Head of caudate nucleus (tissue), 42 donors: ENCODE measurements at regions not wholly inside any gene's neighbourhood (a gene's known extent, or its start where the extent isn't known, plus 50 kb on each side); places are given as distances from the start of the nearest gene placed in this dataset.
A peak's percentile ranks its signal among the peaks of the same experiment; 100 is the strongest.

Experiments used
- DNase-seq, 42 donors: peaks; one replicate each; pipeline versions ENCODE4 v3.0.0 to v3.0.0-alpha.2; 2020 to 2021; ENCODE audit warnings: mixed read lengths in 7 of 42
- intact Hi-C: fragments of 100-400 bp; cut with DNase I; formaldehyde crosslinking; loops from one replicate; pipeline ENCODE4 v1.15.0; 2022

DNA sequence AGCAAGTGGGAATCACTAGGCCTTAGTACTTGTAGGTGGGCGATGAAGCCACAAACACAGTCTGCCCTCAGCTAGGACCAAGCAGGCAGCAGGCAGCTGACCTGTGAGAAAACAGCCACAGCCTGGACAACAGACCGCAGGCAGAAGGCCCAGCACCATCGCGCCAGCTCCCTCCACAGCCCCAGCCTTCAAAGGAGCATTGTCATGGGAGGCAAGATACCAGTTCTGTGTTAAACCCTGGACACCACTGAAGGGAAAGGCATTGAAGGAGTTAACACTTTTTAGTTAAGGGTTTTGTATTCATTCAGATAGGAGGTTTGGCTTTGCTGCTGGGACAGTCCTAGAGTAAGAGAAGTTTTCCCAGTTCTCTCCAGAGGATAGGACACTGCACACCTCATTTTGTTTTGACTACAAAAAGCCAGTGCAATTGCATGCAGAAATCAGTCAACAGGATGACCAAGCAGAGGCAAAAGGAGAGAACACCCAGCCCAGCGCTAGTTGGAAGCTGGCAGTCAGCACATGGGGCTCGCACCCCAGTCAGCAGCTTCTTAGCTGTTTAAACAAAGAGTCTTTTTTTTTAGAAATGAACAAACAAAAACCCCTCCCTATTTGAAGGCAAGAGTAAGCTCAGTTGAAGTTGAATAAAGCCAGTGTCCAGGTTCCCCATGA, 286.1 kb upstream of the TPM1 start:
- DNase-seq = peak in 35 of 42 donors; percentile 26 to 77 (median 57)
- intact Hi-C loops = no loop called here

DNA sequence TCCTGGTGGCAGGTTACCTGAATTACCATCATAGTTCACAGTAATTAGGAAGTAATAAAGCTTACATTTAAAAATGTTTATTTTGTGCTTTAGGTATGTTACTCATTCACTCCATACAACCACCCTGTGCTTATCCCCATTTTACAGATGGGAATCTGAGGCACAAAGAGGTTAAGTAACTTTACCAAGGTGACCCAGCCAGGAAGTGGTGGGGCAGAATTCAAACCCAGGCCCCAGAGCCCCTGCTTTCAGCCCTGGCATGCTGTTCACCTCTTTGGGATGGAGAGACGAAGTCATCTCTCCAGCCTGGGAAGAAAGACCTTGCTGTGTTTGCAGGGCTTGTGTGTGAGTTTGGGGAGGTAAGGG, 285.6 kb upstream of the TPM1 start:
- no peak for DNase-seq
- intact Hi-C loops = no loop called here

DNA sequence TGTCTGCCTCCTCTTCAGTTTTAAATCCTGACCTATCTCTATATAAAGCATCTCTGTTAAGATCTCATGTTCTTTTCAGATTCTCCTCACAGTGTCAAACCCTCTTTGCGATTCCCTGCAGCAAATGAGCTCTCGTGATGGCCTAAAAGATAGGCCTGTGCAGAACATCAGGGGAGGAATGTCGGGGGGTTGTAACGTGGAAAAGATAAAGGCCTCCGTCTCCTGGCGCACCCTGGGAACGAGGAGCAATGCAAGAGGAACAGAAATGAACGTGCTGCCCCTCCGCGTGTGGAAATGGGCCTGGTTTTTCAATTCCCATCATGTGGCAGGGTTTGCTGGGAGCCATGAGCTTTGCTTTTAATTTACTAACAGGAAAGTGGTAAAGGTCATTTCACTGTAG, 285.0 kb upstream of the TPM1 start:
- intact Hi-C loops = no loop called here
- peak in 3 of 42 donors; percentile 11 to 61 (median 26) for DNase-seq

DNA sequence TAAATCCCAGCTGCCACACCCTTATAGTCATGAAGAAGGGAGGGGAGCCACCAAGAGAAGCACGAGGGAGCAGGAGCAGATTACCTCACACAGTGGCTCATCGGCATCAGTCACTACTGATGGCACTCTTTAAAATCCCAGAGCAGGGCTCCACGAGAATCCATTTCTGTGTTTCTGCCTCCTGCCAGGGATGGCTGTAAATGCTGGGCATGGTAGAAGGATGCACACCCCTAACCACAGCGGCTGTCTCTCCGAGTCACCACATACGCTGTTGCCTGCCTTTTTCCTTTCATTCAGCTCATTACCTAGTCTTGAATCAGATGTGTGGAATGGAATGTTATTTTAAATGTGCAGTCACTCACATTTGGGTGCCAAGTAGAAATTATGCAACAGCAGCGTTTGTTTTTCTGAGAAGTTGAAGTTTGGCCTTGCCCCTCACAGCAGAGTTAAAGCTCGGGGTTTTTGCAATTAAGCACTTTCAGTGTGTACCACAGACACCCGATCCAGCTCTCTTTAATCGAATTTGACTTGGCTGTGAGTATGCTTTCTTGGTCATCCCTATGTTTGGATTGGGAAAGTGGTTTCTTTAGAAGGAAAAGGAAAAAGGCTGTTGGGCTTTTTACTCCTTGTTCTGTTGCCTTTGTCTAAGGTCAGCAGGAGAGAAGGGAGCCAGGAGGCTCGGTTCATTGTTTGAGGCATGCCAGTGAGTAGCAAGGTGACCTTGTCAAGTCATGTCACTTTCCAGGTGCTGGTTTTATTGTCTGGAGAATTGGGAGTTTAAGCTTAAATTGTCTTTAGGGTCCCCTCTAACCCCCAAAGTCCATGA, 284.2 kb upstream of the TPM1 start:
- peak in 27 of 42 donors; percentile 31 to 77 (median 52) for DNase-seq
- intact Hi-C loops = no loop called here

DNA sequence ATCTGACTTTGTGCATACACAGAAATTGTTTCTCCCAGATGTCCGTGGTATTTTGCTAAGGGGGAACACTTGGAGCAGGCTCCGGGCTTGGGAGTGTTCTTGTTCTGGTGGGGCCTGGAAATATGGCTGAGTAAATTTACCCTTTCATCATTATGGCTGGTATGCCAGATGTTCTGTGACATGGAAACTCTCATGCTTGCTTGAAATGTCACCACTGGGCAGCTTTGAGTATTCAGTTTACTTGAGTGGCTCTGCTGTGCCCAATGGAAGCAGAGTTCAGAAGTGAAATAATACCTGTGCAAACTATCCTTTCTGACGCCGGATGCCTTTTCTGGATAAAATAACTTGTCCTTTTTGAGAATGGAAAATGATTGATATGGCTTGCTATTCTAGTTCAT, 283.6 kb upstream of the TPM1 start:
- intact Hi-C loops = no loop called here
- no peak for DNase-seq

DNA sequence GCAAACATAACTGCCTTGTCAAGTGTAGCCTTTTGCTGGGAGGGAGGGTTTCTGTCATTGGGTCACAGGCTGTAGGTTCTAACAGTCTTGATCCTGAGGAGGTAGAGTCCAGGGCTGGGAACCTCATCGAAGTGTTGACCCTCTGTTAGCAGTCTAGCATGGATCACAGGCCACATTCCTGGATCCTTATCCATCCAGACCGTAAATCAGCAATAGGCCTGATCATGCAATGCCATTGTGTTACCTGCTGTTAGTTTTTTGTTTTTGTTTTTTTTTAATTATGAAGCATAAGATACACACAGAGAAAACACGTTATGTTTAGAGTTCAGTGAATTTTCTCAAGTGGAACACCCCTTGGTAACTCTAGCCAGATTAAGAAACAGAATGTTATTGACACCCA, 282.0 kb upstream of the TPM1 start:
- DNase-seq = no peak
- intact Hi-C loops = no loop called here

DNA sequence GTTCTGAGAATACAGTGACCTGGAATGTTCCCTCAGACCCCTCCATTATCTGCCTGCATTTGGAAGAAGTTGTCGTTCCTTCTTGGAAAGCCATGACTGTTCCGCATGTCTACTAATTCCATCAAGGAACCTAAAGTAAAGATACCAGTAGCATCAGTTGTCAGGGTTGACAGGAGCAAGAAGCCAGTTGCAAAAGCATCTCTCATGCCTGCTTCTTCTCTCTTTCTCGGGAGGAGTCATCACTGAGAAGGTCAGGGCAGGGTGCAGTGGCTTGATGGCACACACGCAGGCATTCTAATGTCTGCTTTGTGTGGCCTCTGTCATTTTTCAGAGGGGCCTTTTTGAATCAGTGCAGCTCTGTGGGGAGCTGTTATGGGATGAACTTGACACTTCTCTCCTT, 276.6 kb upstream of the TPM1 start:
- intact Hi-C loops = no loop called here
- DNase-seq = no peak

DNA sequence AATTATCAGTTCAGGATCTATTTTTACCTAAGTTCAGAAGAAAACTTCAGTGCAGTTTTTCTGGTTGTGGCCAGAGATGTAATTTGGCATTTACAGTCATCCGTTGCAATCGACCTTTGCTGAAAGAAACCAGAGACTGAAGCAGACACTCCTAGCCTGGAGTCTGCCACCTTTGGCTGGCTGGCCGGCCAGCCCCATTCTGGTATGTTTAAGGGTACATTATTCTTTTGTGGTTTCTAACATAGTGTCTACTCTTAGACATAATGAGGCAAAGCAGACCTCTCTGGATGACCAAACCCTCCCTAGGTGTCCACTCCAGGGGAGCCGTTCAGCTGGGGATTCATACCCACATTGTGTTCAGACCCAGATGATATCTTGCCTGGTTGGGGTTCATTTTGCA, 275.9 kb upstream of the TPM1 start:
- DNase-seq = no peak
- intact Hi-C loops = no loop called here

DNA sequence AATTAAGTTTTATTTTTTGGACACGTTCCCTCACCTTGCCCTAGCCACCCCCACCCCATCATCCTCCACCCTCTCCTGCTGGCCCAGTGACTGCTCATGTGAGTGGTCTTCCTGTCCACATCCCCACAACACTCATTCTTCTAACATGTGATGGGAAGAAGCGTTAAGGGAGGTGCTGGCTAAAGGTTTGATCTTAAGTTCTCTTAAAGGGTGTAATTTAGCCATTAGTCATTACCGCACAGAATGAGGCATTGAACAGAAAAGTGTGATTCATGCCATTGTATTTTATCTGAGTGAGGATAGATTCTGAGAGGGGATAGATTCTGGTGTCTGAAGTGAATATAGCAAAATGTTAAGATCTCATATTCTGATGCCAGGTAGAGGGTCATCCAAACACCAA, 272.9 kb upstream of the TPM1 start:
- no peak for DNase-seq
- intact Hi-C loops = no loop called here

DNA sequence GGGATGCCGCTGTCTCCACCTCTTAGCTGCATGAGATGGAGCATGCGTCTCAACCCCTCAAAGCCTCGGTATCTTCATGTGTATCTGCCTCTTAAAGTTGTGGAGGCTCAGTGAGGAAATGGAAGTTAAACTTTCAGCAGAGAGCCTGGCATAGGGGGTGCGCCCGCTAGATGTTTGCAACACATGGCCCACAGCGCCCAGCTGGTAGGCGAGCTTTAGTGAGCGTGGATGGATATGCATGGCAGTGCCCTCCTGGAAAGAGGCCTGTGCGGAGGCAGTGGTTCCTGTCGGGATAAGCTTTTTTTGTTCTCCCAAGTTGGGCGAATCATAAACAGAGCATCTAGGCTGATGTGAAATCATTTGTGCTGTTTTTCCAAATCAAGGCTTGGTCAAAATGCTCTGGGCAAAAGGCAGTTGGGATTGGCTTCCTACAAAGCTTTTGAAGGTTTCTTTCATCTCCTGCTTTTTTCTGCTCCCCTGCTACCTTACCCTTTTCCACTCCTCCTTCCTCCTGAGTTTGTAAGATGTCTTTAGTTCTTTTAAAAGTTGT, 272.4 kb upstream of the TPM1 start:
- intact Hi-C loops = no loop called here
- no peak for DNase-seq

DNA sequence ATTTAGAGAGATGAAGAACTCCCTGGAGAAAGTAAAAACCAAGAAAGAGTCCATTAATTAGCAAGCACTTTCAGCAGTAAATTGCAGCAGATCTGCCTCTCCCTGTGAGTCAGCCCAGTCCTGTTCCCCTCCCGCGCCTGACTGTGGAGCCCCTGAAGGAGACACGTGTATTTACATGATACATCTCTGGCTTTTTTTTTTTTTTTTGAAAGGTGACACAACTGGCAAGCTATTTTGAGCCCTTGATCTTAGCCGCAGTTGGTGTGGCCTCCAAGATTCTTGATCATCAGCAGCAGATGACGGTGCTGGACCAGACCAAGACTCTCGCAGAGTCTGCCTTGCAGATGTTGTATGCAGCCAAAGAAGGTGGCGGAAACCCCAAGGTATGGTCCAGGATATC, 271.8 kb upstream of the TPM1 start:
- DNase-seq = peak in 34 of 42 donors; percentile 16 to 84 (median 54)
- intact Hi-C loops = no loop called here

DNA sequence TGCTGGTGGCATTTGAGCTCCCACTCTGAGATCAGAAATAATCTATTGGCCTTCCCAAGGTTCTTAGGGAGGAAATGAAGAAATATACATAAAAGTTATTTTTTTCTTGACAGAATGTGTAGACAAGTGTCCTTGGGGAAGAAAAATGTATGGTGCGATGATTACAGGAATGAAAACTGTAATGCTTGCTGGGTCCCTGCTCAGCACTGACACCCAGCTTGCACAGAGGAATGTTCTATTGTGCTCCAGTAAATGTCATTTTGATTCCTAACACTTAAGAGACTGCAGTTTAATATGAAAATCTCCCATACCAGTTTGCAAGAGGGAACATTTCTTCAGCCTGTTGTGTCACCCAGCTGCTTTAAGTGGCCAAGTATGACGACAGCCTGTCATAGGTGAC, 271.3 kb upstream of the TPM1 start:
- DNase-seq = peak in 3 of 42 donors; percentile 29 to 43 (median 34)
- intact Hi-C loops = no loop called here

DNA sequence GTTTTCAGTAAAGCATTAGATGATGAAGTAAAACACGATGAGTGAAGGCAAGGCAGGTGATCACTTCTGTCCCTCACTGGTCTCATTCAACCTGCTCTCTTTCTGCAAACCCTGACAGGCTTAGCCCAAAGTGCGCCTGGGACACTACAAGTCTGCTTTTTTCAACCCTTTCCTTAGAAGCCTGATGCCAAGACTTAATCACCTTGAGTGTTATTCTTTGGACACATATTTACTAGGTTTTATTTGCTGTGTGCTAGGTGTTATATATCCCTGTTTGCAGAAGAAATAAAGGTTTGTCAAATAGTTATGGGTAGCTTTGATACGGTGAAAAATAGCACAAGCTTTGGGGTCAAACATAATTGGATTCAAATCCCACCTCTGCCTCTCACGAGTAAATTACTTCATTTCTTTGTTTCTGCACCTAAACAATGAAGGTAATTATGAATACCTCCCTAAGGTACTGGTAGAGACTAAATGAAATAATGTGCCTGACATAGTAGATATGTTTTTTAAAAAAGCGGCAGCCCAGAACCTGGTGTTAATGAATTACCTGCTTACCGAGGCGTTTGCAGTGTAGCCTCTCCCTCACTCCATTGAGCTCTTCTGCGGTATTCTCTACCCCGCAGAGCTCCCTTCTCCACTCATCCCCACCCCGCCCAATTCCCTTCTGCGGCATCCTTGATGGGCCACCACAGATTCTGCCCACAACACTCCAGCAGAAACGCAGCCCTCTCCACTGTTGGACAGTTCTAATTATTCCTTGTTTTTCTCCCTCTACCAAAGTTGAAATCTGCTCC, 269.0 kb upstream of the TPM1 start:
- intact Hi-C loops = no loop called here

DNA sequence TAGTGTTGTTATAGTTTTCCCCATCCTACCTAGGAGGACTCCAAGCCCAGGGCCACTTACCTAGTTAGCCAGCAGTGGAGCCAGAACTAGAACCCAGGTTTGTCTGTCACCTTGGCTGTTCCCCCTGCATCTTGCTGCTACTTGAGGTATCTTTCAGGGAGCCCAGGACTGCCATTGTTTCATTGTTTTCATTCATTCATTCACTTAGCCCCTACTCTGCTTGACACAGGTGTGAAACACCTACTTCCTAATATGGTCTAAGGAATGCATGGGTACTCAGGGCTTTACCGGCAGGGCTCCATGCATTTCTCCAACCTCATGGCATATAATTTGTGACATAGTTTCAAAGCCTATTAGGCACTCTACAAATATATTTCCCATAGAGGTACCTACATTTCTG, 266.6 kb upstream of the TPM1 start:
- DNase-seq = no peak
- intact Hi-C loops = no loop called here

More for the DNA sequence above, 269.0 kb upstream of the TPM1 start:
- no peak for DNase-seq

DNA sequence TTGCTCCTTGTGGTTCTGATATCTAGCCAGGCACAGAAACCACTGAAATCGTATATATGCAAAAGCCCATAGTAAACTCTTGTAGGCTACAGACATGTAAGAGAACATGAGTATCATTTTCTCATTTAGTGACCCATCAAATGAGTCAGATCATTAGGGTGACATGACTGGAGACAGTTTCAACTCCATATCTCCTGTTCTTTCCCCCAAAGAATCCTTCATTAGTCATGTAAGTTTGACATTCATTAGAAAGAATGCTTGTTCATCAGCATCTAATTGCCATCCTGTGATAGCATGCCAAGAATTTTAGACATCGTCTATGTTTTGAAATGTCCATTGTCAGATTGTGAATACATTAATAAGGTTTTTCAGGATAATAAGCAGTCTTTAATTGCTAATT, 264.9 kb upstream of the TPM1 start:
- intact Hi-C loops = no loop called here
- no peak for DNase-seq

DNA sequence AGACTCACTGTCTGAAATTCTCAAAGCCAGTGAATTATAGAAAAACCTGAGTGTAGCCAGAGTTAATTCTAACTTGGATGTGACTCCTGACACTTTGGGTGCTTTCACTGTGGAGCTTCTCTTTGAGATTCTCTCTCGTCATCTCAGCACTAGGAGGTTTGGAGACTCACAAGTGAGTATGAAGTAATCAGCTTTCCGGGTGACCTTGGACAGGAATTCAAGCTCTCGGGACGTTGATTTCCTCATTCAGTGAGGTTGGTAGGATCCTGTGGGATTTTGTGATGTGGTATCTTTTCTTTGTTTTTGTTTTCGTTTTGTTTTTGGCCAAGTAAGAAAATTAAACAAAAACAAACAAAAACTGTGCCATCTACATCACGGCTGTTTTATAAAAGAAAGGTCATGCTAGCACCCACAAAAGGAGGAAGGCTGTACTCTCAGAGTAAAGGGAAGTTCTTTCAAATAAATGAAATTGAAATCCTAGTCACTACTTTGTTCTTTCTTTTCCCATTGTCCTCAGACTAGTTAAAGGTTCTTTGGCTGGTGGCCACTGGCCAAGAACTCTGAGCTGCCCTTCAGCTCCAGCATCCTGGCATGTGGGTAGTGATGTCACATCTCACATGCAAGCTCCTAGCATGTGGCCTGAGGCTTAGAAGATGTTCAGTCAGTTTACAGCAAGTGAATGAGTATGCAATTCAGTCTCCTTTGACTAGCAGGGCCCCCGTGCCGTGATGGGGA, 263.3 kb upstream of the TPM1 start:
- peak in 10 of 42 donors; percentile 6 to 69 (median 38) for DNase-seq
- intact Hi-C loops = no loop called here

DNA sequence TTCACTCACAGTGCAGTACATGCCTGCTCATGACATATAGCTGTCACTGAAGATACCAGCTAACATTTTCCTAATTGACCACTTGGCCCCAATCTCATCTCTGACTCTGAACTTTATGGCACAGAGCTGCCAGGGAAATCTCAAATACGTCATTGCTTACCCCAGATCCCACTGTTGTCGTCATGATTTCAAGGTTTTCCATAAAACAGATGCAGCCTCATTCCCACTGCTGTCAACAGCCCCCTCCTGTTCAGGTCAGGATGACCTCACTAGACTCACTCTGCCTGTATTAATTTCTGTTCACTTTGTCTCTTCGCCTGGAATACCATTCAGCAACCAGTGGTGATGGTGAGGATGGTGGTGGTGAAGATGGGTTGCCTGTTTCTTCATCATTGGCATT, 262.6 kb upstream of the TPM1 start:
- DNase-seq = no peak
- intact Hi-C loops = loop anchor here (5.0 kb wide), 1 partner anchor 312 kb away; no protein-coding TSS in a partner anchor

DNA sequence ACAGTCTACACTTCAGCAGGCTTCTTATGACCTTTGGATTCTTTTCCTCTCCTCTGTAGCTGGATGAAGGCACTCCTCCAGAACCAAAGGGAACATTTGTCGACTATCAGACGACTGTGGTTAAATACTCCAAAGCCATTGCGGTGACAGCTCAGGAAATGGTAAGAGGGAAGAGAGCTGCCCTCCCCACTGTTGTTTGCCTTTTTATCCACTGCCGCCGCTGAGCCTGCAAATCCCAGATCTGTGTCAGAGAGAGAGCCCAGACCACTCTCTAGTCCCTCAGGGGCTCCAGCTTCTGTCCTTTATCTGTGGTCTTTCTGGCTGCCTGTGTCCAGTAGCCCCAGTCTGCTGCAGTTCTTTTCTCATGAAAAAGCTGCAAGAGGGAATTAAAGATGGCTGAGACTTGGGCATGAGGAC, 261.5 kb upstream of the TPM1 start:
- no peak for DNase-seq

More for the DNA sequence above, 261.5 kb upstream of the TPM1 start:
- intact Hi-C loops = loop anchor here (5.0 kb wide), 1 partner anchor 311 kb away; no protein-coding TSS in a partner anchor
